ENCODE measurements at regions not wholly inside any gene's neighbourhood (a gene's known extent, or its start where the extent isn't known, plus 50 kb on each side); places are given as distances from the start of the nearest gene placed in this dataset.

DNA sequence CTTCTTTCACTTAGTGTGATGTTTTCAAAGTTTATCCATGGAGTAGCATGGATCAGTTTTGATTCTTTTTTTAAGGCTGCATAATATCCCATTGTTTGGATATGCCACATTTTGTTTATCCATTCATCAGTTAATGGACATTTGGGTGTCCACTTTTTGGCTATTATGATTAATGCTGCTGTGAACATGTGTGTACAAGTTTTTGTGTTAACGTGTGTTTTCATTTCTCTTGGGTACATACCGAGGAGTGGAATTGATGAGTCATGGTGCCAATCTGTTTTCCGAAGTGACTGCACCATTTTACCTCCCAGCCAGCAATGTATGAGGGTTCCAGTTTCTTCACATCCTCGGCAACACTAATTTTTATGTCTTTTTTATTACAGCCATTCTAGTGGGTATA lies 78.4 kb upstream of the CCDC28A start:
- DNase-seq (ENCODE audit: low read depth): no peak

DNA sequence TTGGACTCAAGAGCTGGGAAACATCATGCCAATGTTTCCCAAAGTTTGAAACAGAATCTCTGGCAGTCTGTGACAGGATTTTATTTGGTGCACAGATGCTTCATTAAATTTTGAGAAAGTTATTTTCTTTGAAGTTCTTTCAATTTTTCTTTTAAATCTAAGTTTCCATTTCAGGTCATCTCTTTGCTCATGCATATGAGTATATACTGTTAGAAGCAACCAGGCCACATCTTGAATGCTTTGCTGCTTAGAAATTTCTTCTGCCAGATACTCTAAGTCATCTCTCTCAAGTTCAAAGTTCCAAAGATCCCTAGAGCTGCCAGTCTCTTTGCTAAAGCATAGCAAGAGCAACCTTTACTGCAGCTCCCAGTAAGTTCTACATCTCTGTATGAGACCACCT lies 59.1 kb upstream of the CCDC28A start:
- DNase-seq (ENCODE audit: low read depth): no peak

DNA sequence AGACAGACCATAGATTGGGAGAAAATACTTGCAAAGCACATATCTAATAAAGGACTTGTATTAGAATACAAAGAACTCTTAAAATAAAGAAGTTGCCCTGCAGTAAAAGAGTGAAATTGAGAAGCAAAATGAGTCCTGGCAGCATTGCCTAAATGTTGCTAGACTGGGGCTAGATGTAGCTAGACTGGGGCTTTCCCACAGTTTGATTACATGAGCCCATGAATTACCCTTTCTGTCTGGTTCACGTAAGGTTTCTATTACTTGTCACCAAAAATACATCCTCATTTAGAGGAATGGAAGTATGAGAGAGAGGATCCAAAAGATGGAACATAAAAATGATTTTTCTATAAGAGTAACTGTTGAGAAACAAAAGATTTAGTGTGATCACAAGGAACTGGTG lies 57.6 kb upstream of the CCDC28A start:
- no peak for DNase-seq (ENCODE audit: low read depth)

- DNase-seq (ENCODE audit: low read depth): no peak
These were observed 56.5 kb upstream of the CCDC28A start for GRCh38 chr6:138716971-138717665.

DNA sequence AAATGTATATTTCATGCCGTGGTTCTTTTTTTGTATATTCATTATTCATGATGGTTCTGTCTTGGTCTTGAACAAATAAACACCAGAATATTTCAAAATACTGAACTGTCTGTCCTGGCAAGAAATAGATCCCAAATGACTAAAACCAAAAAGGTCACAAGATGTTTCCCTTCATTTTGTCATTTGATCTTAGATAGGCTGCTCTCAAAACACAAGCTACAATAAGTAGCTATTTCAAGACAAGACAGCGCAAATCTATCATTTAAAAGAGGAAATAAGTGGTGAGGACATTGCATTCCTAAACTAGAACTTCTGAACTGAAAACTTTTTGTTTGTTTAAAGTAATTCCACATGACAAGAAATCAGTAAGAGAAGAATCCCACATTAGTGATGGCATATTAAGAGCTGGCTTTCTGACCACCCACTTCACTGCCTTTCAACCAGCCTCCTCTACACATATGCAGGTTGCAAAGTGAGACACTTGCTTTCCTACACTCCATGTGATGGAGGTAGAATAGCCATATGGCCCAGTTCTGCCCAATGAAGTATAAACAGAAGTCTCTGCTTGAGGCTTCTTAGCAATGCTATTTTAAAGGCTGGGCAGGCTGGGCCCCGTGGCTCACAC lies 54.4 kb upstream of the CCDC28A start:
- DNase-seq (ENCODE audit: low read depth): no peak

DNA sequence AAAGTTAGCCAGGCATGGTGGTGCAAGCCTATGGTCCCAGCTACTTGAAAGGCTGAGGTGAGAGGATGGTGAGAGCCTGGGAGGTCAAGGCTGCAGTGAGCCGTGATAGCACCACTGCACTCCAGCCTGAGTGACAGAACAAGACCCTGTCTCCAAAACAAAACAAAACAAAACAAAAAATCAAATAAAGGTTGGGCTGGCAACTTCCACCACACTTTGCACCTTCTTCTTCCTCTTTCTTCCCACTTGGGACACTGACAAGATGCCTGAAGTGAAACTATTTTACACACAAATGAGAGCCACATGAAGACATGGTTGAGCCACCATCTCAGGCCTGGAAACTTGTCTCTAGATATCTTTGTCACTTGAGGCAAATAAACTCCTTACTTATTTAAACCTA lies 53.8 kb upstream of the CCDC28A start:
- no peak for DNase-seq (ENCODE audit: low read depth)

GRCh38 chr6:138722425-138723371 lies 50.9 kb upstream of the CCDC28A start:
- no peak for DNase-seq (ENCODE audit: low read depth)
